ENCODE measurements at regions not wholly inside any gene's neighbourhood (a gene's known extent, or its start where the extent isn't known, plus 50 kb on each side); places are given as distances from the start of the nearest gene placed in this dataset.
"Not testable (repeated sequence)": the region's sequence is repeated elsewhere in the genome, so short reads cannot be mapped to it uniquely, and the experiment has no call there.

- H3K9me3 Mint-ChIP-seq; H3K4me3 Mint-ChIP-seq; H3K4me3 ChIP-seq (ENCODE audit: low read length); H3K36me3 Mint-ChIP-seq (ENCODE audit: low read depth); DNase-seq; H3K9me3 ChIP-seq (ENCODE audit: control insufficient read depth, low read length); H3K4me1 ChIP-seq (ENCODE audit: control insufficient read depth, insufficient read depth, low read length); H3K27me3 ChIP-seq (ENCODE audit: control insufficient read depth, insufficient read depth, low read length, poor library complexity, severe bottlenecking); H3K9ac ChIP-seq (ENCODE audit: extremely low read depth, low read length, poor library complexity, severe bottlenecking); H3K27ac ChIP-seq (ENCODE audit: low read depth, low read length); H3K36me3 ChIP-seq (ENCODE audit: control insufficient read depth, insufficient read depth, low read length): not testable (repeated sequence)
- H3K27me3 Mint-ChIP-seq (ENCODE audit: insufficient read depth), result peaks cover 11% of the 10 kb centered on the region
- peaks cover 15% of the 10 kb centered on the region for H3K4me1 Mint-ChIP-seq
- H3K27ac Mint-ChIP-seq, result peak overlapping the region; percentile 52
- WGBS, 2 experiments (ENCODE audit: insufficient coverage in 1 of 2, insufficient read length in 1 of 2), result 75 to 80% methylated on average over 2 of the region's 4 CpGs
These were observed 52.9 kb downstream of the OR52B4 start for GRCh38 chr11:4315292-4315691.

- H3K9me3 ChIP-seq (ENCODE audit: control insufficient read depth, low read length); H3K4me3 ChIP-seq (ENCODE audit: low read length); H3K27me3 Mint-ChIP-seq (ENCODE audit: insufficient read depth); H3K9ac ChIP-seq (ENCODE audit: extremely low read depth, low read length, poor library complexity, severe bottlenecking); DNase-seq; H3K4me1 Mint-ChIP-seq; H3K27ac ChIP-seq (ENCODE audit: low read depth, low read length); H3K4me1 ChIP-seq (ENCODE audit: control insufficient read depth, insufficient read depth, low read length); H3K36me3 Mint-ChIP-seq (ENCODE audit: low read depth); H3K9me3 Mint-ChIP-seq; H3K27me3 ChIP-seq (ENCODE audit: control insufficient read depth, insufficient read depth, low read length, poor library complexity, severe bottlenecking); H3K27ac Mint-ChIP-seq; H3K4me3 Mint-ChIP-seq; H3K36me3 ChIP-seq (ENCODE audit: control insufficient read depth, insufficient read depth, low read length): not testable (repeated sequence)
- 85% methylated on average over 2 of the region's 9 CpGs; no CpG with 5 or more reads in 1 of the 2 experiments for WGBS, 2 experiments (ENCODE audit: insufficient coverage in 1 of 2, insufficient read length in 1 of 2)
These were observed 91.0 kb downstream of the OR52B4 start for GRCh38 chr11:4277225-4277624.

DNA sequence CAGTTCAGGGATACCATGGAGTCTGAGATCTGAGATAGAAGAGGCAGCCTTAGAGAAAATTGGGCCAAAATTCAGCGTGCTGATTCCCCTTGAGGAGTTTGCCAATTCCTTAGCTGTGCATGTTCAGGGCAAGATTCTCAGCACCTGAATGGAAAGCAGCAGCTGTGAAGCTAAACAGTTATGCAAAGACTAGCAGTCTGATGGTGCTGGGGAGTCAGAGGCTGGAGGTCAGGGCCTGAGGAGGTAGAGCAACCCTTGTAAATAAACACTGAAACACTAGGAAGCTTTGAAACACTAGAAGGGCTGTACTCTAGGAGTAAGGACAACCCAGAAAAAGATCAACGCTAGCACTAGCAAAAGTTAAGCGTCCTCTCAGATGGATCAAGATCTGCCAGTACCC lies 117.1 kb downstream of the OR52B4 start:
- H3K36me3 ChIP-seq (ENCODE audit: control insufficient read depth, insufficient read depth, low read length); H3K4me1 Mint-ChIP-seq; H3K9me3 ChIP-seq (ENCODE audit: control insufficient read depth, low read length); H3K9ac ChIP-seq (ENCODE audit: extremely low read depth, low read length, poor library complexity, severe bottlenecking); H3K27me3 ChIP-seq (ENCODE audit: control insufficient read depth, insufficient read depth, low read length, poor library complexity, severe bottlenecking); H3K27ac ChIP-seq (ENCODE audit: low read depth, low read length); H3K9me3 Mint-ChIP-seq; H3K27ac Mint-ChIP-seq; H3K4me3 ChIP-seq (ENCODE audit: low read length); H3K4me3 Mint-ChIP-seq; H3K27me3 Mint-ChIP-seq (ENCODE audit: insufficient read depth); H3K4me1 ChIP-seq (ENCODE audit: control insufficient read depth, insufficient read depth, low read length); H3K36me3 Mint-ChIP-seq (ENCODE audit: low read depth): not testable (repeated sequence)
- peak; percentile 44 for DNase-seq
- 52 to 57% methylated on average over 1 of the region's 3 CpGs for WGBS, 2 experiments (ENCODE audit: insufficient coverage in 1 of 2, insufficient read length in 1 of 2)

- not testable (repeated sequence) for H3K36me3 Mint-ChIP-seq (ENCODE audit: low read depth); H3K4me1 ChIP-seq (ENCODE audit: control insufficient read depth, insufficient read depth, low read length); H3K9me3 ChIP-seq (ENCODE audit: control insufficient read depth, low read length); H3K4me3 Mint-ChIP-seq; H3K36me3 ChIP-seq (ENCODE audit: control insufficient read depth, insufficient read depth, low read length); H3K4me1 Mint-ChIP-seq; H3K9me3 Mint-ChIP-seq; DNase-seq; H3K27ac Mint-ChIP-seq; H3K27me3 Mint-ChIP-seq (ENCODE audit: insufficient read depth); H3K27me3 ChIP-seq (ENCODE audit: control insufficient read depth, insufficient read depth, low read length, poor library complexity, severe bottlenecking); H3K27ac ChIP-seq (ENCODE audit: low read depth, low read length); H3K9ac ChIP-seq (ENCODE audit: extremely low read depth, low read length, poor library complexity, severe bottlenecking); H3K4me3 ChIP-seq (ENCODE audit: low read length)
- WGBS, 2 experiments (ENCODE audit: insufficient coverage in 1 of 2, insufficient read length in 1 of 2), result no CpG with 5 or more reads among the region's 2 CpGs
These were observed 118.7 kb downstream of the OR52B4 start for GRCh38 chr11:4249475-4249874.

- not testable (repeated sequence) for H3K36me3 ChIP-seq (ENCODE audit: control insufficient read depth, insufficient read depth, low read length); H3K27me3 Mint-ChIP-seq (ENCODE audit: insufficient read depth); H3K9me3 ChIP-seq (ENCODE audit: control insufficient read depth, low read length); H3K4me3 ChIP-seq (ENCODE audit: low read length); H3K4me1 Mint-ChIP-seq; H3K4me3 Mint-ChIP-seq; H3K36me3 Mint-ChIP-seq (ENCODE audit: low read depth); DNase-seq; H3K27ac ChIP-seq (ENCODE audit: low read depth, low read length); H3K27ac Mint-ChIP-seq; H3K9me3 Mint-ChIP-seq; H3K4me1 ChIP-seq (ENCODE audit: control insufficient read depth, insufficient read depth, low read length); H3K27me3 ChIP-seq (ENCODE audit: control insufficient read depth, insufficient read depth, low read length, poor library complexity, severe bottlenecking); H3K9ac ChIP-seq (ENCODE audit: extremely low read depth, low read length, poor library complexity, severe bottlenecking)
- 89 to 91% methylated on average over 7 to 15 of the region's 21 CpGs for WGBS, 2 experiments (ENCODE audit: insufficient coverage in 1 of 2, insufficient read length in 1 of 2)
These were observed 130.4 kb downstream of the OR52B4 start for GRCh38 chr11:4237771-4238170.

DNA sequence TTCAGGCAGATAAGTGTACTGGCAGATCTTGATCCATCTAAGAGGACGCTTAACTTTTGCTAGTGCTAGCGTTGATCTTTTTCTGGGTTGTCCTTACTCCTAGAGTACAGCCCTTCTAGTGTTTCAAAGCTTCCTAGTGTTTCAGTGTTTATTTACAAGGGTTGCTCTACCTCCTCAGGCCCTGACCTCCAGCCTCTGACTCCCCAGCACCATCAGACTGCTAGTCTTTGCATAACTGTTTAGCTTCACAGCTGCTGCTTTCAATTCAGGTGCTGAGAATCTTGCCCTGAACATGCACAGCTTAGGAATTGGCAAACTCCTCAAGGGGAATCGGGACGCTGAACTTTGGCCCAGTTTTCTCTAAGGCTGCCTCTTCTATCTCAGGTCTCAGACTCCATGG lies 124.3 kb downstream of the RRM1 start:
- not testable (repeated sequence) for DNase-seq; H3K4me3 ChIP-seq (ENCODE audit: low read length); H3K9me3 ChIP-seq (ENCODE audit: control insufficient read depth, low read length); H3K36me3 ChIP-seq (ENCODE audit: control insufficient read depth, insufficient read depth, low read length); H3K27me3 ChIP-seq (ENCODE audit: control insufficient read depth, insufficient read depth, low read length, poor library complexity, severe bottlenecking); H3K27me3 Mint-ChIP-seq (ENCODE audit: insufficient read depth); H3K4me1 ChIP-seq (ENCODE audit: control insufficient read depth, insufficient read depth, low read length); H3K36me3 Mint-ChIP-seq (ENCODE audit: low read depth); H3K27ac Mint-ChIP-seq; H3K9me3 Mint-ChIP-seq; H3K4me3 Mint-ChIP-seq; H3K27ac ChIP-seq (ENCODE audit: low read depth, low read length); H3K9ac ChIP-seq (ENCODE audit: extremely low read depth, low read length, poor library complexity, severe bottlenecking)
- WGBS, 2 experiments (ENCODE audit: insufficient coverage in 1 of 2, insufficient read length in 1 of 2), result 86% methylated on average over 3 of the region's 4 CpGs; no CpG with 5 or more reads in 1 of the 2 experiments
- H3K4me1 Mint-ChIP-seq, result peaks cover 15% of the 10 kb centered on the region
